HL-60 (cell line): ENCODE measurements at regions not wholly inside any gene's neighbourhood (a gene's known extent, or its start where the extent isn't known, plus 50 kb on each side); places are given as distances from the start of the nearest gene placed in this dataset.

Source experiments
- DNase-seq, 2 experiments: peaks; one replicate each; pipeline ENCODE4 v3.0.0-alpha.2; 2010 to 2020; ENCODE audit warnings: low read depth in 1 of 2, low spot score in 1 of 2
- H3K27ac ChIP-seq: fragments of 250-450 bp; sonication (Bioruptor Pico); replicated peaks from 2 replicates; pipeline ENCODE4 v1.5.1; 2020; ENCODE audit warnings: mild to moderate bottlenecking, moderate library complexity
- H3K27me3 ChIP-seq: fragments of 250-450 bp; sonication (Bioruptor Pico); 2 replicates; pipeline ENCODE4 v1.5.1; 2021; ENCODE audit warnings: mild to moderate bottlenecking, moderate library complexity; ENCODE audit not compliant: insufficient read depth, poor library complexity, severe bottlenecking
- H3K4me3 ChIP-seq: replicated peaks from 2 replicates; pipeline ENCODE4 v1.5.1; 2011; ENCODE audit warnings: mild to moderate bottlenecking, control low read depth, low read length; ENCODE audit not compliant: insufficient read depth
- GABPA ChIP-seq: IDR thresholded peaks from 2 replicates; pipeline ENCODE4 v1.6.1; 2012; ENCODE audit warnings: low read depth
- POLR2AphosphoS5 ChIP-seq: IDR thresholded peaks from 2 replicates; pipeline ENCODE4 v1.6.1; 2012; ENCODE audit warnings: low read depth
- SPI1 ChIP-seq: IDR thresholded peaks from 2 replicates; pipeline ENCODE4 v1.6.1; 2012; ENCODE audit warnings: low read depth, mild to moderate bottlenecking, borderline replicate concordance
- TF ChIP-seq, protein P1 (sequence below): IDR thresholded peaks from 2 replicates; pipeline ENCODE4 v1.6.1; 2012; ENCODE audit warnings: low read depth; ENCODE audit not compliant: insufficient replicate concordance
- TF ChIP-seq, protein P2 (sequence below): IDR thresholded peaks from one replicate; pipeline ENCODE4 v1.5.1; 2011; ENCODE audit warnings: low read length, control low read depth, inconsistent platforms; ENCODE audit not compliant: insufficient read depth

DNA sequence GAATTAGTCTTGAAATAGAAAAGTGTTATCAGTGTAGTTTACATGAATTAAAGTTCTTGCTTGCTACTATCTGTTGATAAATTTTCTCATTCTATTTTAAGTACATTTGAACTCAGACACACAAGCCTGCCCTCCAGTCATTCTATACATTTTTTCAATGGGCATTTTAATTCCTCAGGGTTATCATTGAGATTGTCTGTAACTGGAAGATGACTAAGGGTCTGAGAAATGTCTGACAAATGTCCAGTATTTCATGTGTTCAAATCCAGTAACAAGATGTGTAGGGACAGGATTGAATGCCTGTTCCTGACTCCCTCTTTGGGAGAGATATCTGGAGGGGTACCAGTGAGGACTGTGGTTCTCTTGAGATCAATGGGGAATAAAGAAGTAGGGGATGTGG lies 223.9 kb upstream of the ADAMTSL1 start:
- Histone ChIP-seq H3K4me3 (no peak overlapping the region), H3K27ac (no peak overlapping the region), H3K27me3 (no peaks in the 10 kb centered on the region)
- no peak for DNase-seq
- TF ChIP-seq, protein P1, sequence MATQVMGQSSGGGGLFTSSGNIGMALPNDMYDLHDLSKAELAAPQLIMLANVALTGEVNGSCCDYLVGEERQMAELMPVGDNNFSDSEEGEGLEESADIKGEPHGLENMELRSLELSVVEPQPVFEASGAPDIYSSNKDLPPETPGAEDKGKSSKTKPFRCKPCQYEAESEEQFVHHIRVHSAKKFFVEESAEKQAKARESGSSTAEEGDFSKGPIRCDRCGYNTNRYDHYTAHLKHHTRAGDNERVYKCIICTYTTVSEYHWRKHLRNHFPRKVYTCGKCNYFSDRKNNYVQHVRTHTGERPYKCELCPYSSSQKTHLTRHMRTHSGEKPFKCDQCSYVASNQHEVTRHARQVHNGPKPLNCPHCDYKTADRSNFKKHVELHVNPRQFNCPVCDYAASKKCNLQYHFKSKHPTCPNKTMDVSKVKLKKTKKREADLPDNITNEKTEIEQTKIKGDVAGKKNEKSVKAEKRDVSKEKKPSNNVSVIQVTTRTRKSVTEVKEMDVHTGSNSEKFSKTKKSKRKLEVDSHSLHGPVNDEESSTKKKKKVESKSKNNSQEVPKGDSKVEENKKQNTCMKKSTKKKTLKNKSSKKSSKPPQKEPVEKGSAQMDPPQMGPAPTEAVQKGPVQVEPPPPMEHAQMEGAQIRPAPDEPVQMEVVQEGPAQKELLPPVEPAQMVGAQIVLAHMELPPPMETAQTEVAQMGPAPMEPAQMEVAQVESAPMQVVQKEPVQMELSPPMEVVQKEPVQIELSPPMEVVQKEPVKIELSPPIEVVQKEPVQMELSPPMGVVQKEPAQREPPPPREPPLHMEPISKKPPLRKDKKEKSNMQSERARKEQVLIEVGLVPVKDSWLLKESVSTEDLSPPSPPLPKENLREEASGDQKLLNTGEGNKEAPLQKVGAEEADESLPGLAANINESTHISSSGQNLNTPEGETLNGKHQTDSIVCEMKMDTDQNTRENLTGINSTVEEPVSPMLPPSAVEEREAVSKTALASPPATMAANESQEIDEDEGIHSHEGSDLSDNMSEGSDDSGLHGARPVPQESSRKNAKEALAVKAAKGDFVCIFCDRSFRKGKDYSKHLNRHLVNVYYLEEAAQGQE = no peak
- TF ChIP-seq POLR2AphosphoS5 (no peak), GABPA (no peak), SPI1 (no peak)
- TF ChIP-seq, protein P2, sequence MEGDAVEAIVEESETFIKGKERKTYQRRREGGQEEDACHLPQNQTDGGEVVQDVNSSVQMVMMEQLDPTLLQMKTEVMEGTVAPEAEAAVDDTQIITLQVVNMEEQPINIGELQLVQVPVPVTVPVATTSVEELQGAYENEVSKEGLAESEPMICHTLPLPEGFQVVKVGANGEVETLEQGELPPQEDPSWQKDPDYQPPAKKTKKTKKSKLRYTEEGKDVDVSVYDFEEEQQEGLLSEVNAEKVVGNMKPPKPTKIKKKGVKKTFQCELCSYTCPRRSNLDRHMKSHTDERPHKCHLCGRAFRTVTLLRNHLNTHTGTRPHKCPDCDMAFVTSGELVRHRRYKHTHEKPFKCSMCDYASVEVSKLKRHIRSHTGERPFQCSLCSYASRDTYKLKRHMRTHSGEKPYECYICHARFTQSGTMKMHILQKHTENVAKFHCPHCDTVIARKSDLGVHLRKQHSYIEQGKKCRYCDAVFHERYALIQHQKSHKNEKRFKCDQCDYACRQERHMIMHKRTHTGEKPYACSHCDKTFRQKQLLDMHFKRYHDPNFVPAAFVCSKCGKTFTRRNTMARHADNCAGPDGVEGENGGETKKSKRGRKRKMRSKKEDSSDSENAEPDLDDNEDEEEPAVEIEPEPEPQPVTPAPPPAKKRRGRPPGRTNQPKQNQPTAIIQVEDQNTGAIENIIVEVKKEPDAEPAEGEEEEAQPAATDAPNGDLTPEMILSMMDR = no peak

DNA sequence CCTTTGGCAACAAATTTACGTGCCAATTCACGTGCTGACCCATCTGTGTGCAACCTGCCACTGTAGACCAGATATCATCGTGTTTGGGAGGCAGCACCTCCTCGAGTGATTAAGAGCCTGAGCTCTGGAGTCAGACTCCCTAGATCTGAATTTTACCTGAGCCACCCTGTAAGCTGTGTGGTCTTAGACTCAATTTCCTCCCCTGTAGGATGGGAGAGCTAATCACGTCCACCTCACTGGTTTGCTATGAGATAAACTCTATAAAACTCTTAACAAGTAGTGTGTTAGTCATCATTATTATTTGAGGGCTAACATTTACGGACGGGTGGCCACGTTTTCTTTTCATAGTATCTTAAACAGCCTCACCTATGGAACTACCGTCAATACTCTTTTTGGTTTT lies 220.0 kb upstream of the ADAMTSL1 start:
- no peak for DNase-seq
- no peaks in the 10 kb centered on the region for H3K27me3 ChIP-seq
- H3K4me3 ChIP-seq = no peak overlapping the region
- TF ChIP-seq POLR2AphosphoS5 = no peak
- TF ChIP-seq, protein P2 = no peak
- TF ChIP-seq, protein P1 = no peak
- no peak for TF ChIP-seq GABPA
- no peak for TF ChIP-seq SPI1
- no peak overlapping the region for H3K27ac ChIP-seq

DNA sequence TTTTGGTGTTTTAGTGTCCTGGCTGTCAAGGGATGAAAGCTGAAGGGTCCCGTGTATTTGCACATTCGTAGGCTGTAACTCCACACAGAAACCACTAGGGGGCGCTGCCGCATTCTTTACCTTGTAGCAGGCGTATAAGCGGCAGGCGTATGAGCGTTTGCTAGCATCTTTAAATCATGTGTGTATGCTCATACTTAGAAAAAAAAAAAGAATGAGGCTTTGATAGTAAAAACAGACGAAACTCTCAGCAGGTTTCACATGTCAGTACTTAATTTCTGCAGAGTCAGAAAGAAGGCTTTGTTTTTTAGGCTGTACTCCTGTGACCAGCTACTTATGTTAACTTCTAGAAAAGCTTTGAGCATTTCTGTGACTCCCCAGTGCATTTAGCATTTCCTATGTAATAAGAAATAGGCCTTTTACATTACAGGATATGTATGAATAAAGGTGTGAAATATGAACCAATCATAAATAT lies 218.8 kb upstream of the ADAMTSL1 start:
- no peak overlapping the region for H3K4me3 ChIP-seq
- H3K27me3 ChIP-seq = no peaks in the 10 kb centered on the region
- TF ChIP-seq GABPA (no peak), POLR2AphosphoS5 (no peak), SPI1 (no peak)
- TF ChIP-seq, protein P1 = no peak
- TF ChIP-seq, protein P2 = peak; percentile 25
- DNase-seq = peak; percentile 29 to 46
- no peak overlapping the region for H3K27ac ChIP-seq
